ENCODE measurements at regions not wholly inside any gene's neighbourhood (a gene's known extent, or its start where the extent isn't known, plus 50 kb on each side); places are given as distances from the start of the nearest gene placed in this dataset.
"Not testable (repeated sequence)": the region's sequence is repeated elsewhere in the genome, so short reads cannot be mapped to it uniquely, and the experiment has no call there.

DNA sequence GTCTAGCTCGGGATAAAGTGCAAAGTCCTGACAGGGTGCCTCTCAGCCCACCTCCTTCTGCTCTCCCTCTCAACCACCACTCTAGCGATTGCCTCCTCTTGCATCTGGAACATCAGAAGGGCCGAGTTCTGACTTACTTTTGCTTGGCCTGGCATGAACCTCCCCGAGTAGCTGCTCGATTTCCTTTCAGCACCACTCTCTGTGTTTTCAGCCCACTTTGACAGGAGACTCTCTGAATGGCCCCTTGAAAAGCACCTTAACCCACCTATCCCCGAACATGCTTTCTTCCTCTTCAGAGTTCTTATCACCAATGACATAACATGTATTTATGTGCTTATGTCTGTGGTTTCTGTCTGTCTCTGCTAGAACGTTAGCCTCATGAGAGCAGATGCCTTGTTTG, 225.8 kb upstream of the RUNX1 start:
- H3K4me3 ChIP-seq (ENCODE audit: low read depth, low read length): no peak overlapping the region
- in situ Hi-C loops (cut with HindIII; ENCODE audit: low sequenced_read_pairs): no loop called here
- no peak for DNase-seq (ENCODE audit: low read depth)
- TF ChIP-seq, protein P1, sequence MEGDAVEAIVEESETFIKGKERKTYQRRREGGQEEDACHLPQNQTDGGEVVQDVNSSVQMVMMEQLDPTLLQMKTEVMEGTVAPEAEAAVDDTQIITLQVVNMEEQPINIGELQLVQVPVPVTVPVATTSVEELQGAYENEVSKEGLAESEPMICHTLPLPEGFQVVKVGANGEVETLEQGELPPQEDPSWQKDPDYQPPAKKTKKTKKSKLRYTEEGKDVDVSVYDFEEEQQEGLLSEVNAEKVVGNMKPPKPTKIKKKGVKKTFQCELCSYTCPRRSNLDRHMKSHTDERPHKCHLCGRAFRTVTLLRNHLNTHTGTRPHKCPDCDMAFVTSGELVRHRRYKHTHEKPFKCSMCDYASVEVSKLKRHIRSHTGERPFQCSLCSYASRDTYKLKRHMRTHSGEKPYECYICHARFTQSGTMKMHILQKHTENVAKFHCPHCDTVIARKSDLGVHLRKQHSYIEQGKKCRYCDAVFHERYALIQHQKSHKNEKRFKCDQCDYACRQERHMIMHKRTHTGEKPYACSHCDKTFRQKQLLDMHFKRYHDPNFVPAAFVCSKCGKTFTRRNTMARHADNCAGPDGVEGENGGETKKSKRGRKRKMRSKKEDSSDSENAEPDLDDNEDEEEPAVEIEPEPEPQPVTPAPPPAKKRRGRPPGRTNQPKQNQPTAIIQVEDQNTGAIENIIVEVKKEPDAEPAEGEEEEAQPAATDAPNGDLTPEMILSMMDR (IDR thresholded peaks at IDR 0.05; ENCODE audit: low read depth, low read length, missing control alignments): no peak

DNA sequence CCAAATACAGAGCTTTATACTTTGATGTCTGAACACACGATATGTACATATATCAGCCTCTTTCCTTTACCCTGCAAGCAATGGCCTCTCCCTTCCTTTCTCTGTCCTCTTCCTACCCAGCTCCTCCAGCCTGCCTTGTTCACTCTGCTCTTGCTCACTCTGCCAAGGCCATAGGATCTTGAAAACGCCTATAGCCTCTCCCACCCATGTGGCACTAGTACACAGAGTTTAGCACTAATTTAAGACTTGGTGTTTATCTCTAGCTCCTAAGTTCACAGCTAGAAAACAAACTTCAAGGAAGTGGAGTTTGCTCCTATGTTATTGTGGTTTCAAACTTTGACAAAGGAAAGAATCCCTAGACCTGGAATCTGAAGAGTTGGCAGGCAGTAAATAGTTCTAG, 225.0 kb upstream of the RUNX1 start:
- in situ Hi-C loops (cut with HindIII; ENCODE audit: low sequenced_read_pairs): no loop called here
- TF ChIP-seq, protein P1 (IDR thresholded peaks at IDR 0.05; ENCODE audit: low read depth, low read length, missing control alignments): no peak
- no peak for DNase-seq (ENCODE audit: low read depth)
- H3K4me3 ChIP-seq (ENCODE audit: low read depth, low read length): no peak overlapping the region

DNA sequence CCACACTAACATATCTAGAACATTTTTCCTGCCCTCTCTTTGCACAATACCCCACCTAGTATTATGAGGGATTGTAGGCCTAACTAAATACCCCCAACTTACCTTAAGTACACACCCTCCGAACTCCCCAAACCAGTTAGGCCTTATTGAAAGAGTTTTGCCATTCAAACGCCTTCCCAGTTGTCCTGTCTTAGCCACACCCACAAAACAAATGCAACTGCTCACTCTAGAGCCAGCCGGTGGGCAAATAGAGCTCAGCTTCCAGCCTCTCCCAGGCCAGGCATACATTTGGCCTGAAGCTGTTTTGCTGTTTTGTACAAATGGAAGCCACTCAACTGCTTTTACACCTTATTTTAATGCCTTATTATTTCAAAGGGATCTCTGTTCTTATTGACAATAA, 224.2 kb upstream of the RUNX1 start:
- in situ Hi-C loops (cut with HindIII; ENCODE audit: low sequenced_read_pairs): no loop called here
- no peak overlapping the region for H3K4me3 ChIP-seq (ENCODE audit: low read depth, low read length)
- TF ChIP-seq, protein P1 (IDR thresholded peaks at IDR 0.05; ENCODE audit: low read depth, low read length, missing control alignments): no peak
- no peak for DNase-seq (ENCODE audit: low read depth)

DNA sequence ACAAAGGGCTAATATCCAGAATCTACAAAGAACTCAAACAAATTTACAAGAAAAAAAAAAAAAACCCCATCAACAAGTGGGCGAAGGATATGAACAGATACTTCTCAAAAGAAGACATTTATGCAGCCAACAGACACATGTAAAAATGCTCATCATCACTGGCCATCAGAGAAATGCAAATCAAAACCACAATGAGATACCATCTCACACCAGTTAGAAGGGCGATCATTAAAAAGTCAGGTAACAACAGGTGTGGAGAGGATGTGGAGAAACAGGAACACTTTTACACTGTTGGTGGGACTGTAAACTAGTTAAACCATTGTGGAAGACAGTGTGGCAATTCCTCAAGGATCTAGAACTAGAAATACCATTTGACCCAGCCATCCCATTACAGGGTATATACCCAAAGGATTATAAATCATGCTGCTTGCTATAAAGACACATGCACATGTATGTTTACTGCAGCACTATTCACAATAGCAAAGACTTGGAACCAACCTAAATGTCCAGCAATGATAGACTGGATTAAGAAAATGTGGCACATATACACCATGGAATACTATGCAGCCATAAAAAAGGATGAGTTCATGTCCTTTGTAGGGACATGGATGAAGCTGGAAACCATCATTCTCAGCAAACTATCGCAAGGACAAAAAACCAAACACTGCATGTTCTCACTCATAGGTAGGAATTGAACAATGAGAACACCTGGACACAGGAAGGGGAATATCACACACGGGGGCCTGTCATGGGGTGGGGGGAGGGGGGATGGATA, 222.4 kb upstream of the RUNX1 start:
- in situ Hi-C loops (cut with HindIII; ENCODE audit: low sequenced_read_pairs); H3K4me3 ChIP-seq (ENCODE audit: low read depth, low read length); DNase-seq (ENCODE audit: low read depth): not testable (repeated sequence)

DNA sequence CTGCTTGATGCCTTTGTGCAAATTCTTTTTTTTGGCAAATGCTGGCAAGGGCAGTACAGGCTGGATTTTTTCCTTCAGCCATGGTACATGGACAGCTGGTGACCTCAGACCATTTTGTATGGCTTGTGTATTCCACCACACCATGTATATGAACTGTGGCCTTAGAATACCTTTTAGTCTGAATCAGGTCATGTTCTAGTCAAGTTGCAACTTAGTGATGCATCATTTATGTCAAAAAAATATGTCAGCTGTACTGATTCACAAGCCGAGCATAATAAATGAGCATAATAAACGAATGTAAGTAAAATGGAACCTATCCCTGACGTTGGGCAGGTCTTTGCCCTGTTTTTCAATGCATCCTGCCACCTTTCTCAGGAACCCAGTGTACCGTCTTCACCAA, 219.7 kb upstream of the RUNX1 start:
- DNase-seq (ENCODE audit: low read depth): no peak
- TF ChIP-seq, protein P1 (IDR thresholded peaks at IDR 0.05; ENCODE audit: low read depth, low read length, missing control alignments): no peak
- in situ Hi-C loops (cut with HindIII; ENCODE audit: low sequenced_read_pairs): no loop called here
- no peak overlapping the region for H3K4me3 ChIP-seq (ENCODE audit: low read depth, low read length)

DNA sequence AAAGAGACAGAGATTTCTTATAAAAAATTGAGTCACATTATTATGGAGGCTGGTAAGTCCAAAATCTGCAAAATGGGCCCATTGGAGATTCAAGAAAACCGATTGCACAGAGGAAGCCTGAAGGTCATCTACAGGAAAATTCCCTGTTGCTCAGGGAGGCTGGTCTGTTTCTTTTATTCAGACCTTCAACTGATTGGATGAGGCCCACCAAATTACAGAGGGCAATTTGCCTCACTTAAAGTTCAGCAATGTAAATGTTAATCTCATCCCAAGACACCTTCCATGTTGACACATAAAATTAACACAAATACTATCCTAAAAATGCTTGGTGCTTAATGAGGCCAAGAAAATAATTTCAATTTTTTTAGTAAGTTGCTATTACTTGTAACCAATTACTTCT, 219.2 kb upstream of the RUNX1 start:
- no peak overlapping the region for H3K4me3 ChIP-seq (ENCODE audit: low read depth, low read length)
- DNase-seq (ENCODE audit: low read depth): no peak
- in situ Hi-C loops (cut with HindIII; ENCODE audit: low sequenced_read_pairs): no loop called here
- TF ChIP-seq, protein P1 (IDR thresholded peaks at IDR 0.05; ENCODE audit: low read depth, low read length, missing control alignments): no peak

DNA sequence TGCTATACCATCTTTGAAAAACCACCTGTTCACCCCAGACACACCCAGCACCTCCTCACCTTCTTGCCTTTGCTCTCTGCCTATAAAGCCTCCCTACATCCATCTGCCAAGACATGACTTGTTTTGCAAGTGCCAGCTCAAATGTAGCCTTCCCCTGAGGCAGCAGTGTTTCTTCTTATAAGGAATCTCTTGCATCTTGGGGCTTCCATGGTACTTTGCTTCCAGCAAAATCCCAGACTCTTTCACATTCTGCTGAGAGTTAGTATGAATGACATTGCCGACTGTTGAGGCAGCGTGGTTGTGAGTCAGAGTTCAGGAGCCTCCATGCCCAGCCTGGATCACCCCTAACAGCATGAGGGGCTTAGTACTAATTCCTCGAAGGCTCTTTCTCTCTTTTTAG, 217.4 kb upstream of the RUNX1 start:
- TF ChIP-seq, protein P1 (IDR thresholded peaks at IDR 0.05; ENCODE audit: low read depth, low read length, missing control alignments): no peak
- no peak for DNase-seq (ENCODE audit: low read depth)
- in situ Hi-C loops (cut with HindIII; ENCODE audit: low sequenced_read_pairs): no loop called here
- H3K4me3 ChIP-seq (ENCODE audit: low read depth, low read length): no peak overlapping the region
